ENCODE measurements at regions not wholly inside any gene's neighbourhood (a gene's known extent, or its start where the extent isn't known, plus 50 kb on each side); places are given as distances from the start of the nearest gene placed in this dataset.

DNA sequence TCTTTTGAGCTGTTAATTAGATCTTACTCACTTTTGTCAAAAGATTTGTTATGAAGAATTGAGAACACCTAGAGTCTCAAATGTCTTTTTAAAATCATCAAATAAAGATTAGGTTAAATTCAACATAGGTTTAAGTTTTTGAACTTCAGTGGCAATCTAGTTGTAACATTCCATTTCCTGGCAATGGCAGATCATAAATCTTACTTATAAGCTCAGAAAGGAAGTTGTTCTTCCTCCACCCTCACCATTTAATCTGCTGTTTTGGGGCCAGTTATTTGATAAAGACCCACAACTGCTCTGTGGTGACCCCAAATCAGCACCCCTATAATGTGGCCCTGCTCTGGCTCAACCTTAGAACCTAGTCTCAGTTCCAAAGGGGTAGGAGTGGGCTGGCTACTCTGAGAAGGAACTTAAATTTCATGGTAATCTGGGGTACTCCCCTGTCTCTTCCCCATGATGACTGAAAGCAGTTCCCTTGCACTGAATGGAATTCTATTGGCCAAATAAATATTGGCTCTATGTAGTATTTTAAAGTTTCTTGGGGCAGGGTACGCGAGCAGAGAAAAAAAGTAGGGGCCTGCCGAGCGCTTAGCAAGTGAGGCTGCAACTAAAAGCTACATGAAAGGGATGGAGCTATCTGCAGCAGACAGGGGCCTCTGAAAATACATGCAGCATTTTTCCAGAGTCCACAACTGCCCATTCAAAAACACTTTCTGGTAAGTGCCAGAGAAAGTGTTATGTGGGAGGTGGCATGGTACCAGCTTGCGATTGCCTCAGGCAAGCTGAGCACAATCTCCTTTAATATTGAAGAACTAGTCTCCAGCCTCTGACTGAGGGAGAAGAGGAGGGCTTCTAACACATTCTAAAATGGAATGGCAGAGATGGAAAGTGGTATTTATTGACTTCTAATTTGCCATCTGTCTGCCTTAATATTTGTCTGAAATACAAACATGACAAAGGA, 103.6 kb upstream of the RASGRP1 start:
- Histone ChIP-seq H3K27me3 (ENCODE audit: control insufficient read depth, insufficient read depth, low read length) (no peaks in the 10 kb centered on the region), H3K36me3 (ENCODE audit: control insufficient read depth, low read depth, low read length) (no peaks in the 10 kb centered on the region), H3K9ac (ENCODE audit: low read length) (no peak overlapping the region), H3K27ac (ENCODE audit: low read length) (no peak overlapping the region), H3K4me3 (ENCODE audit: low read length) (no peak overlapping the region), H3K9me3 (ENCODE audit: control insufficient read depth, low read depth, low read length) (no peaks in the 10 kb centered on the region), H3K4me1 (ENCODE audit: control insufficient read depth, low read depth, low read length) (peaks cover 6% of the 10 kb centered on the region)

DNA sequence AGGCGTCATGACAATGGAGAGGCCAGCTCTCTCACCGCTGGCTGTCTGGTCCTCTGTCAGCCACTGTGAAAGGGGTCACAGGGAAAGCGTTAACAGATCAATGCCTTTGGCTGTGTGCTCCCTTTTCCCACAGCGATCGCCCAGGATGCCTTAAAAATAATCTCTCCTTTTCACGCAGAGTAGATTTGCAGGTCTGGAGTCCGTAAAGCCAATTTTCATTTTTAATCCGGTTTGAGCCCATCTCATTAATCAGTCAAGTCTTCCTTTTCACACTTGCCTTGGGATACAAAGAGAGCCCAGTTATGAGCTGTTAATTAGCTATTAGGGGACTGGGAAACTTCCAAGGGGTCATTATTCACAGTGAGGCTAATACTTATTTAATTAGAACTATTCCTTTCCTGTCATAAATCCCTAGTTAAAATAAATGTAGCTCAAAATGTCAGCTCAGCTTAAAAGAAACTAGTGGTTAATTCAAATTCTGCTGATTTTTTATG, 104.3 kb upstream of the RASGRP1 start:
- no peaks in the 10 kb centered on the region for H3K27me3 ChIP-seq (ENCODE audit: control insufficient read depth, insufficient read depth, low read length)
- H3K4me3 ChIP-seq (ENCODE audit: low read length): no peak overlapping the region
- no peak overlapping the region for H3K27ac ChIP-seq (ENCODE audit: low read length)
- no peaks in the 10 kb centered on the region for H3K36me3 ChIP-seq (ENCODE audit: control insufficient read depth, low read depth, low read length)
- no peaks in the 10 kb centered on the region for H3K9me3 ChIP-seq (ENCODE audit: control insufficient read depth, low read depth, low read length)
- peaks cover 6% of the 10 kb centered on the region for H3K4me1 ChIP-seq (ENCODE audit: control insufficient read depth, low read depth, low read length)
- no peak overlapping the region for H3K9ac ChIP-seq (ENCODE audit: low read length)

DNA sequence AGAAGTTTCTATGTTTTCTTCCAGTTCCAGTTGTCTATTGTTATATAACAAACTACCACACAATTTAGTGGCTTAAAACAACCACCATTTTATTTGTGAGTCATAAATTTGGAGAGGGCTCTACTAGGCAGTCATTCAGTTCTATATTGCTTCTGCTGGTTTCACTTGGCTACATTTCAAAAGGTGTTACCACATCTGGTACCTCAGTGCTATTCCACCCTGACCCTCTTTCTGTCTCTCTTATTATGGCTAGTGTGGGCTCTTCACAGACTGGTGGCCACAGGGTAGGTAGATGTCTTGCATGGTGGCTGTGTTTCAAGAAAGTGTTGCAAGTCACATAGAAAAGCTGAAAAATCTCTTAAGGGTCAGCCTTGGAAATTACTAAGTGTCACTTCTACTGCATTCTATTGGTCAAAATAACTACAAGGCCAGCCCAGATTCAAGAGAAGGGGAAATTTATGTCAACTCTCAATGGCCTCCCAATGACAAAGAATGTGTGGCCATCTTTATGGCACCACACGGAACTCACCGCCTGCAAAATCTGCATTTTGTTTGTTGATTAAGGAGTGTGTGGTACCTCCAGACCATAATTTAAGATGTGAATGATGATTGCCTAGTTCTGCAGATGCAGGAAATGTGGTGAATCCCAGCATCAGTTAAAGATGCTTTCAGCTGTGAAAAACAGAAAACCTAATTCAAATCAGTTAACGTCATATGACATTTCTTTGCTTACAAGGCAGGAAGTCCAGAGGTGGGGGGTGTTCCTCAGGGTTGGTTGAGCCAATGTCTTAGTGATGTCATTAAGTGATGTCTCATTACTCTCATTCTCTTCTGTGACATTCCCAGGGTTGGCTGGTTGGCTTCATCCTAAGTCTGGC, 105.8 kb upstream of the RASGRP1 start:
- H3K4me3 ChIP-seq (ENCODE audit: low read length): no peak overlapping the region
- H3K27me3 ChIP-seq (ENCODE audit: control insufficient read depth, insufficient read depth, low read length): no peaks in the 10 kb centered on the region
- H3K27ac ChIP-seq (ENCODE audit: low read length): no peak overlapping the region
- H3K36me3 ChIP-seq (ENCODE audit: control insufficient read depth, low read depth, low read length): no peaks in the 10 kb centered on the region
- no peaks in the 10 kb centered on the region for H3K9me3 ChIP-seq (ENCODE audit: control insufficient read depth, low read depth, low read length)
- no peak overlapping the region for H3K9ac ChIP-seq (ENCODE audit: low read length)
- peaks cover 6% of the 10 kb centered on the region for H3K4me1 ChIP-seq (ENCODE audit: control insufficient read depth, low read depth, low read length)

- Histone ChIP-seq H3K27ac (ENCODE audit: low read length) (no peak overlapping the region), H3K4me3 (ENCODE audit: low read length) (no peak overlapping the region), H3K9ac (ENCODE audit: low read length) (no peak overlapping the region), H3K27me3 (ENCODE audit: control insufficient read depth, insufficient read depth, low read length) (no peaks in the 10 kb centered on the region), H3K9me3 (ENCODE audit: control insufficient read depth, low read depth, low read length) (no peaks in the 10 kb centered on the region), H3K4me1 (ENCODE audit: control insufficient read depth, low read depth, low read length) (peaks cover 6% of the 10 kb centered on the region), H3K36me3 (ENCODE audit: control insufficient read depth, low read depth, low read length) (no peaks in the 10 kb centered on the region)
Measured at GRCh38 chr15:38671006-38671387, 106.4 kb upstream of the RASGRP1 start.

- H3K9ac ChIP-seq (ENCODE audit: low read length): no peak overlapping the region
- no peaks in the 10 kb centered on the region for H3K27me3 ChIP-seq (ENCODE audit: control insufficient read depth, insufficient read depth, low read length)
- no peak overlapping the region for H3K27ac ChIP-seq (ENCODE audit: low read length)
- H3K4me1 ChIP-seq (ENCODE audit: control insufficient read depth, low read depth, low read length): peaks cover 6% of the 10 kb centered on the region
- H3K4me3 ChIP-seq (ENCODE audit: low read length): no peak overlapping the region
- no peaks in the 10 kb centered on the region for H3K9me3 ChIP-seq (ENCODE audit: control insufficient read depth, low read depth, low read length)
- H3K36me3 ChIP-seq (ENCODE audit: control insufficient read depth, low read depth, low read length): no peaks in the 10 kb centered on the region
Measured at GRCh38 chr15:38671675-38672254, 107.2 kb upstream of the RASGRP1 start.

DNA sequence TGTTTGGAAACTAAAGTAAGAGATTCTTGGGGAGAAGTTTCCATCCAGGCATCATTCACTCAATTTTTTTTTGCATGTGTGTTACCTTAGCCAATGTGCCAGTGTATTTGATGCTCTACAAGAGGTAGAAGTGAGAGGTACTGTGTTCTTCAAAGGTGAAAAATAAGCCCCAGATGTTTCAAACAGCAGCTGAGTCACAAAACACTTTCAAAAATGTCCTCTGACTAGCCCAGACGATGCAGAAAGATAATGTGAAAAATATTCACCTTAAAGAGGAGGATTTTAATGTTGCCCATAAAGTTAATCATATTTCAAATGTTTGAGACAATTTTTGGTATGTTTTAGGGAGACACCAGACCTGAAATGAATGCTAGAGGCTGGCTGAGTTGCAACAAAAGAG, 107.7 kb upstream of the RASGRP1 start:
- H3K4me3 ChIP-seq (ENCODE audit: low read length): no peak overlapping the region
- H3K4me1 ChIP-seq (ENCODE audit: control insufficient read depth, low read depth, low read length): peaks cover 6% of the 10 kb centered on the region
- H3K27ac ChIP-seq (ENCODE audit: low read length): no peak overlapping the region

GRCh38 chr15:38672814-38673670, 108.4 kb upstream of the RASGRP1 start:
- no peaks in the 10 kb centered on the region for H3K27me3 ChIP-seq (ENCODE audit: control insufficient read depth, insufficient read depth, low read length)
- H3K36me3 ChIP-seq (ENCODE audit: control insufficient read depth, low read depth, low read length): no peaks in the 10 kb centered on the region
- peaks cover 6% of the 10 kb centered on the region for H3K4me1 ChIP-seq (ENCODE audit: control insufficient read depth, low read depth, low read length)
- no peak overlapping the region for H3K27ac ChIP-seq (ENCODE audit: low read length)
- no peak overlapping the region for H3K9ac ChIP-seq (ENCODE audit: low read length)
- H3K9me3 ChIP-seq (ENCODE audit: control insufficient read depth, low read depth, low read length): no peaks in the 10 kb centered on the region
- H3K4me3 ChIP-seq (ENCODE audit: low read length): no peak overlapping the region

More for the DNA sequence above, 107.7 kb upstream of the RASGRP1 start:
- H3K36me3 ChIP-seq (ENCODE audit: control insufficient read depth, low read depth, low read length): no peaks in the 10 kb centered on the region
- H3K9me3 ChIP-seq (ENCODE audit: control insufficient read depth, low read depth, low read length): no peaks in the 10 kb centered on the region
- H3K9ac ChIP-seq (ENCODE audit: low read length): no peak overlapping the region
- H3K27me3 ChIP-seq (ENCODE audit: control insufficient read depth, insufficient read depth, low read length): no peaks in the 10 kb centered on the region

DNA sequence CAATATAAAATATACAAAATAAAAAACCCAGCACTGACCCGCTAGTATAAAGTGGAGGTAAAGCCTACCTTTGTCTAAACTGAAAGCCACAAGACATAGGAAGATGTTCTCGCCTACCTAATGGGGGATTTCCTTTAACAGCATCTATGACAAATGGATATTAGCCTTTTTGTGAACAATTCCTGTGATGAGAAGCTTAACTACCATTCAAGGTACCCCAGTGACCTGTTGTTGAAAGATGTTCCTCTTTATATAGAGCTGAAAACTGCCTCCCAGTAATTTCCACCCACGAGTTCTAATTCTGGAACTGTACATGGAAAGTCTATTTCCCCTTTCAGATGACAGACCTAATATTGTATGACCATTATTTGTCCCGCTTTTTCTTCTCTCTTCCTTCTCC, 109.8 kb upstream of the RASGRP1 start:
- H3K27ac ChIP-seq (ENCODE audit: low read length): no peak overlapping the region
- no peaks in the 10 kb centered on the region for H3K9me3 ChIP-seq (ENCODE audit: control insufficient read depth, low read depth, low read length)
- H3K4me1 ChIP-seq (ENCODE audit: control insufficient read depth, low read depth, low read length): peaks cover 6% of the 10 kb centered on the region
- H3K27me3 ChIP-seq (ENCODE audit: control insufficient read depth, insufficient read depth, low read length): no peaks in the 10 kb centered on the region
- no peaks in the 10 kb centered on the region for H3K36me3 ChIP-seq (ENCODE audit: control insufficient read depth, low read depth, low read length)
- no peak overlapping the region for H3K9ac ChIP-seq (ENCODE audit: low read length)
- no peak overlapping the region for H3K4me3 ChIP-seq (ENCODE audit: low read length)

DNA sequence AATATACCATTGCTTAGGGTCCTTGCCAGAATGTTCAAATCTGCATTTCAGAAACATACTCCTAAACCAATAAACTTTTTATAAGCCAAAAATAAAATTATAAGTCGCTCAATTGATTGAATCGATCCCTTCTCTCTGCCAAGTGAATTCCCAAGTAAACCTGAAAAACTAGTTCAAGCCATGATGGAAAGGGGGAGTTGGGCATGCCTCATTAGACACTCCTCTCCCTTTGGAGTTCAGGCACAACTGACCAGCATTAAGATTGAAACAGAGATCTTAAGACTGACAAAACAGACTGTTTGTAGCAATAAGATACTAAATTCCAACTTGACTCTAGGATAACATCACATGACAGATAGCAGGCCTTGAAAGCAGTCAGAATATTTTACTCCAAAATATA, 113.7 kb upstream of the RASGRP1 start:
- Histone ChIP-seq H3K9ac (ENCODE audit: low read length) (no peak overlapping the region), H3K9me3 (ENCODE audit: control insufficient read depth, low read depth, low read length) (no peaks in the 10 kb centered on the region), H3K27me3 (ENCODE audit: control insufficient read depth, insufficient read depth, low read length) (no peaks in the 10 kb centered on the region), H3K4me1 (ENCODE audit: control insufficient read depth, low read depth, low read length) (no peaks in the 10 kb centered on the region), H3K4me3 (ENCODE audit: low read length) (no peak overlapping the region), H3K27ac (ENCODE audit: low read length) (no peak overlapping the region), H3K36me3 (ENCODE audit: control insufficient read depth, low read depth, low read length) (no peaks in the 10 kb centered on the region)

DNA sequence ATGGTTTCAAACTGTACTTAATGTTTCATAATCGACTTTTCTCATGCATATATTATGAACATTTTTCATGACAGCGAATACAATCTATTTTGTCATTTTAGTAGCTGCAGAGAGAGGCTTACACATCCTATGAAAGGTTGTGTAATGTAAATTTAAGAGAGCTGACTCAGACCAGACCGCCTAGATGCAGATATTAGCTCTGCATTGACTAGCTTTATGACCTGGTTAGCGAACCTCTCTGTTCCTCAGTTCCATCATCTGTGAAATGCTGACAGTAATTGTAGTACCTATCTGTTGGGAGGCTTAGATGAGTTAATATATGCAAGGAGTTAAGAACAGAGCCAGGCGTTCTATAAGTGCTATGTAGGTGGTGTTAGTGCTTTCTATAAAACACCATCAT, 116.2 kb upstream of the RASGRP1 start:
- no peaks in the 10 kb centered on the region for H3K4me1 ChIP-seq (ENCODE audit: control insufficient read depth, low read depth, low read length)
- no peaks in the 10 kb centered on the region for H3K9me3 ChIP-seq (ENCODE audit: control insufficient read depth, low read depth, low read length)
- H3K36me3 ChIP-seq (ENCODE audit: control insufficient read depth, low read depth, low read length): no peaks in the 10 kb centered on the region
- H3K27ac ChIP-seq (ENCODE audit: low read length): no peak overlapping the region
- no peaks in the 10 kb centered on the region for H3K27me3 ChIP-seq (ENCODE audit: control insufficient read depth, insufficient read depth, low read length)
- H3K9ac ChIP-seq (ENCODE audit: low read length): no peak overlapping the region
- H3K4me3 ChIP-seq (ENCODE audit: low read length): no peak overlapping the region
